ENCODE measurements at regions not wholly inside any gene's neighbourhood (a gene's known extent, or its start where the extent isn't known, plus 50 kb on each side); places are given as distances from the start of the nearest gene placed in this dataset.

DNA sequence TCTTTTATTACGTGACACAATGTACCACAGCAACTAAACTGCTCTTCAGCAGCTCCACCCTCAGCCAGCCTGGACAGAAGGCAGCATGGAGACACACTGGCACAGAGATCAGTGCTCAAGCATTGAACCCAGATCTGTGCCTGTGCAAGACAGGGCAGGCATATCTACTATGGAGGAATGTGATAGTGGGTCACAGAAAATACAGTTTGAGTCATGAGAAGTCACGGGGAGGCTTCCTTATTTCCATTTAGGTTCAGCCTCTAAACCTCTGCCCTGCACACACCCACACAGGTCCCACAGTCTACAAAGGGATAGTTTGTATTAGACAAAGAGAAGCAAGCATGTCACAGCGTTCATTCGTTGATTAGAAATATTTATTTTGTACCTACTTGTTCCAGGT is 187.4 kb upstream of the AGR3 start:
- no peaks in the 10 kb centered on the region for H3K36me3 ChIP-seq
- no peak overlapping the region for H3K4me3 ChIP-seq
- ATAC-seq (peak; percentile 68), DNase-seq (no peak)
- H3K27ac ChIP-seq, result no peak overlapping the region
- H3K4me1 ChIP-seq, result peaks cover 0 to 13% of the 10 kb centered on the region in 2 donors
- intact Hi-C loops (cut with DNase I), result no loop called here
- TF ChIP-seq, protein P1, sequence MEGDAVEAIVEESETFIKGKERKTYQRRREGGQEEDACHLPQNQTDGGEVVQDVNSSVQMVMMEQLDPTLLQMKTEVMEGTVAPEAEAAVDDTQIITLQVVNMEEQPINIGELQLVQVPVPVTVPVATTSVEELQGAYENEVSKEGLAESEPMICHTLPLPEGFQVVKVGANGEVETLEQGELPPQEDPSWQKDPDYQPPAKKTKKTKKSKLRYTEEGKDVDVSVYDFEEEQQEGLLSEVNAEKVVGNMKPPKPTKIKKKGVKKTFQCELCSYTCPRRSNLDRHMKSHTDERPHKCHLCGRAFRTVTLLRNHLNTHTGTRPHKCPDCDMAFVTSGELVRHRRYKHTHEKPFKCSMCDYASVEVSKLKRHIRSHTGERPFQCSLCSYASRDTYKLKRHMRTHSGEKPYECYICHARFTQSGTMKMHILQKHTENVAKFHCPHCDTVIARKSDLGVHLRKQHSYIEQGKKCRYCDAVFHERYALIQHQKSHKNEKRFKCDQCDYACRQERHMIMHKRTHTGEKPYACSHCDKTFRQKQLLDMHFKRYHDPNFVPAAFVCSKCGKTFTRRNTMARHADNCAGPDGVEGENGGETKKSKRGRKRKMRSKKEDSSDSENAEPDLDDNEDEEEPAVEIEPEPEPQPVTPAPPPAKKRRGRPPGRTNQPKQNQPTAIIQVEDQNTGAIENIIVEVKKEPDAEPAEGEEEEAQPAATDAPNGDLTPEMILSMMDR (IDR thresholded peaks at IDR 0.05), result no peak
- H3K27me3 ChIP-seq, result no peaks in the 10 kb centered on the region
- H3K9me3 ChIP-seq, result no peaks in the 10 kb centered on the region

DNA sequence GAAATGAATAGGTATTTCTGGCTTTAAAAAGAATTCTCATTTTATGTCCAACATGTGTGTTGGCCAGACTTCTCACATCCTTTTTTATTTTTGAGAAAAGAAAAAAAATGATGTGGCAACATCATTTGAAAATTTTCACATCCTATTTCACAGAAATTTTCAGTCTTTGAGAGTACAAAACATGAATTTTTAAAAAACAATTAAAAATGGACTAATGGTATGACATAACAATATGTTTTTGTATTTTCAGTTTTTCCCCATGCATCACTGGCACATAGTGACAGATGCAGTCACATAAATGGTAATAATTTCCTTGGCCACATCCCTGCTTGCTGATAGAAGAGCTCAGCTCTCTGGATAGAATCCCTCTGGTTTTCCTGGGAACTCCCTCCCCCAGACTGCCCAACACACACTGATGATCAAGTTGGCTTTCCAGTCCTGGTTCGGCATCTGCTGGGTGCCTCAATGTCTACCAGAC is 188.5 kb upstream of the AGR3 start:
- Histone ChIP-seq H3K27ac (no peak overlapping the region), H3K36me3 (no peaks in the 10 kb centered on the region), H3K27me3 (no peaks in the 10 kb centered on the region), H3K4me3 (no peak overlapping the region), H3K4me1 (peaks cover 0 to 13% of the 10 kb centered on the region in 2 donors), H3K9me3 (no peaks in the 10 kb centered on the region)
- DNase-seq (no peak), ATAC-seq (no peak)
- intact Hi-C loops (cut with DNase I), result no loop called here
- TF ChIP-seq, protein P1 (IDR thresholded peaks at IDR 0.05), result no peak

DNA sequence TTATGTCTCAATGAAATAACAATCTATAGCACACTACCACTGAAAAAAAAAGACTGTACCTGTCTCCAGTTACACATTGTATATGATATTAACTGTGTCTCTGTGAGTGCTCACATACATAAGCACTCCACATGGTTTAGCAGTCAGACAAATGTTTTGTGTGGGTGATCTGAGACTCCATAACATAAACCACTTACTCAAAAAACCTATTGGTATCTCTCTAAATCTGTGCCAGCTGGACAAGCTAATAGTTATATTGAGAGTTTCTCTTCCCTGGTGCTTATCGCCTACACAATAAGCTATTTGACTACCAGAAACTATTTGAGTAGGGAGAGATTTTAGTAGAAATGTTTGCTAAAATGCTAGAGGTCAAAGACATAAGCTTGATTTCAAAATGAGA is 190.1 kb upstream of the AGR3 start:
- DNase-seq (no peak), ATAC-seq (no peak)
- Histone ChIP-seq H3K4me3 (no peak overlapping the region), H3K36me3 (no peaks in the 10 kb centered on the region), H3K9me3 (no peaks in the 10 kb centered on the region), H3K4me1 (peaks cover 0 to 13% of the 10 kb centered on the region in 2 donors), H3K27ac (no peak overlapping the region), H3K27me3 (no peaks in the 10 kb centered on the region)
- TF ChIP-seq, protein P1 (IDR thresholded peaks at IDR 0.05), result no peak
- intact Hi-C loops (cut with DNase I), result no loop called here

DNA sequence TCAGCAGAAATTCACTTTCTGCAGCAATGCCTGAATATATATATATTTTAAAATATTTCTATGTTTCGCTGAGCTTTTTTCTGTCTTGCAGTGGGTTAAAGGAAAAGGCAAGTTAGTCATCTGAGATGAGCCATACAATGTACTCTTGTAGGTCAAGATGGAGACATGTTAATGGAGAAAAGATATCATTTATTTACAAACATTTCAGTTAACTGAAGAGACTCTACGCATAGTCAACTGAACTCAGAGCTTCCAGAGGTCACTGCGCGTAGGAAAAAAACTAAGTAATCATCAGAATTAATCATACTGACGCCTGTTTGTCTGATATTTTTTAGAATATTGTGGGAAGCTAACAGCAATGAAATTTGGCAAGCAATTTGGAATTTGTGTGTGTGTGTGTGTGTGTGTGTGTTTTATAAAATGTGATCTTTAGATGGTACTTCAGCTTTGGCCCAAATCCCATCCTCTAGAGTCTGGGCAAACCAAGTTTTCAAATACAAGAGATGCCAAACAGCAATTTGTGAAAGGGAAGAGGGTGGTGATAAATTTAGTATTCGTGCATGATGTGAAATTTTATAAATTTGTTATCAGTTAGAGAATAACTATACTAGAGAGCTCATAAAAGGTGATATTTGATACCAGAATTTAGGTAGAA is 193.9 kb upstream of the AGR3 start:
- Histone ChIP-seq H3K9me3 (peaks cover 0 to 5% of the 10 kb centered on the region in 2 donors), H3K27me3 (no peaks in the 10 kb centered on the region), H3K4me1 (no peaks in the 10 kb centered on the region), H3K4me3 (no peak overlapping the region), H3K36me3 (no peaks in the 10 kb centered on the region), H3K27ac (no peak overlapping the region)
- ATAC-seq, result no peak
- intact Hi-C loops (cut with DNase I), result no loop called here
- TF ChIP-seq, protein P1 (IDR thresholded peaks at IDR 0.05), result no peak
- DNase-seq, result no peak

DNA sequence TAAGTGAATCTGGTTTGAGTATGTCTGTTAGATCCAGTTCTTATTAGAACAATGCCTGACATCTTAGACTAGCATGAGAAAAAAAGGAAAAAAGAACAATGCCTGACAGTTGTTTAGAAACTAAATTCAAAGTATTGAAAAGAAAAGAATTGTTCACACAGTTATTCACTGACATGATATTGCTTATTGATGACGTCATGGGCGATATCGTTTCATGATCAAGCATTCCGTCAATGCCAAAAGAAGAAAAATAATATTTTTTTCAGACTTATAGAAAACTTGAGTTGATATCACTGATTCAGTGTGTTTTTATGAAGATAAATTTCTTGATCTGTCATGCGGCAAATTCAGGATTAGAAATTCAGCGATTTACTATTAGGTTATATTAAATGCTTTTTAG is 196.5 kb upstream of the AGR3 start:
- Histone ChIP-seq H3K27ac (no peak overlapping the region), H3K4me1 (no peaks in the 10 kb centered on the region), H3K9me3 (peaks cover 0 to 5% of the 10 kb centered on the region in 2 donors), H3K36me3 (no peaks in the 10 kb centered on the region), H3K4me3 (no peak overlapping the region), H3K27me3 (no peaks in the 10 kb centered on the region)
- ATAC-seq (no peak), DNase-seq (no peak)
- intact Hi-C loops (cut with DNase I), result no loop called here
- TF ChIP-seq, protein P1 (IDR thresholded peaks at IDR 0.05), result no peak
